Spleen (tissue), 11 donors: ENCODE measurements at regions not wholly inside any gene's neighbourhood (a gene's known extent, or its start where the extent isn't known, plus 50 kb on each side); places are given as distances from the start of the nearest gene placed in this dataset.
"Not testable (repeated sequence)": the region's sequence is repeated elsewhere in the genome, so short reads cannot be mapped to it uniquely, and the experiment has no call there.

Source experiments
- DNase-seq: peaks from one replicate; pipeline ENCODE4 v3.0.0-alpha.2; 2020
- H3K27ac ChIP-seq, 8 donors: fragments of 200-600 bp; sonication (generic) in 7 of 8; 1 replicate in 4 of 8; 2 replicates in 4 of 8; pipeline versions ENCODE4 v1.5.0 to v1.8.0; 2016 to 2021; ENCODE audit warnings: inconsistent platforms in 4 of 8, mild to moderate bottlenecking in 4 of 8, moderate library complexity in 1 of 8
- H3K27me3 ChIP-seq, 7 donors: fragments of 200-600 bp; sonication (generic) in 6 of 7; replicated peaks in 1 of 7; 1 replicate in 4 of 7; 2 replicates in 3 of 7; pipeline versions ENCODE4 v1.5.0 to v1.8.0; 2016 to 2021; ENCODE audit warnings: inconsistent platforms in 3 of 7, mild to moderate bottlenecking in 1 of 7
- H3K36me3 ChIP-seq, 6 donors: fragments of 200-600 bp; sonication (generic) in 5 of 6; 1 replicate in 4 of 6; 2 replicates in 2 of 6; pipeline versions ENCODE4 v1.5.0 to v1.8.0; 2016 to 2021; ENCODE audit warnings: inconsistent platforms in 2 of 6
- H3K4me1 ChIP-seq, 6 donors: fragments of 200-600 bp; sonication (generic) in 5 of 6; 1 replicate in 3 of 6; 2 replicates in 3 of 6; pipeline versions ENCODE4 v1.5.0 to v1.8.0; 2016 to 2021; ENCODE audit warnings: inconsistent platforms in 3 of 6
- H3K4me3 ChIP-seq, 8 donors: fragments of 200-600 bp; sonication (generic) in 7 of 8; 1 replicate in 4 of 8; 2 replicates in 4 of 8; pipeline versions ENCODE4 v1.5.0 to v1.8.0; 2016 to 2021; ENCODE audit warnings: inconsistent platforms in 4 of 8, mild to moderate bottlenecking in 4 of 8, moderate library complexity in 2 of 8
- H3K9me3 ChIP-seq, 8 donors: fragments of 200-600 bp; sonication (generic) in 7 of 8; 1 replicate in 4 of 8; 2 replicates in 4 of 8; pipeline versions ENCODE4 v1.5.0 to v1.8.0; 2016 to 2021; ENCODE audit warnings: inconsistent platforms in 4 of 8
- POLR2A ChIP-seq, 3 donors: fragments of 450-650 bp; IDR thresholded peaks; one replicate each; pipeline ENCODE4 v1.5.1; 2017; ENCODE audit warnings: antibody characterized with exemption in 3 of 3, mild to moderate bottlenecking in 1 of 3
- POLR2AphosphoS5 ChIP-seq, 3 donors: sonication (generic); formaldehyde crosslinking; IDR thresholded peaks; one replicate each; pipeline ENCODE4 v1.5.1; 2017; ENCODE audit warnings: antibody characterized with exemption in 3 of 3
- WGBS, 5 donors: extraction: QIAGEN DNeasy Blood & Tissue Kit in 3 of 5; methylation state at CpG; one replicate each; pipeline versions ENCODE4 v1.1.5 to v1.1.7; 2013 to 2018; 5-methylcytosine and 5-hydroxymethylcytosine counted together
- intact Hi-C: fragments of 100-400 bp; cut with DNase I; formaldehyde crosslinking; loops from one replicate; pipeline ENCODE4 v1.15.0; 2023; ENCODE audit warnings: low total_unique reads
- TF ChIP-seq, protein P1 (sequence below), 11 experiments: fragments of 200-600 bp in 7 of 11; fragments of 450-650 bp in 4 of 11; sonication (generic) in 4 of 11; IDR thresholded peaks in 8 of 11; conservative IDR thresholded peaks in 3 of 11; 1 replicate in 7 of 11; 2 replicates in 4 of 11; pipeline versions ENCODE4 v1.4.0 to v1.8.0; 2016 to 2021; ENCODE audit warnings: antibody characterized with exemption in 11 of 11, inconsistent platforms in 4 of 11, mild to moderate bottlenecking in 1 of 11
- donor health status: healthy with polysubstance abuse.
- donor health status: DM: no; HTN: no; CAD: no; lungs with moderate emphysema.
- donor health status: DM: no; HTN: no; CAD: no.
- donor health status: Bipolar disorder and iron deficiency.
- donor health status: healthy.
- donor health status: DM: no; HTN: no; CAD: no.
- donor health status: DM: yes; HTN: yes; CAD: no.

DNA sequence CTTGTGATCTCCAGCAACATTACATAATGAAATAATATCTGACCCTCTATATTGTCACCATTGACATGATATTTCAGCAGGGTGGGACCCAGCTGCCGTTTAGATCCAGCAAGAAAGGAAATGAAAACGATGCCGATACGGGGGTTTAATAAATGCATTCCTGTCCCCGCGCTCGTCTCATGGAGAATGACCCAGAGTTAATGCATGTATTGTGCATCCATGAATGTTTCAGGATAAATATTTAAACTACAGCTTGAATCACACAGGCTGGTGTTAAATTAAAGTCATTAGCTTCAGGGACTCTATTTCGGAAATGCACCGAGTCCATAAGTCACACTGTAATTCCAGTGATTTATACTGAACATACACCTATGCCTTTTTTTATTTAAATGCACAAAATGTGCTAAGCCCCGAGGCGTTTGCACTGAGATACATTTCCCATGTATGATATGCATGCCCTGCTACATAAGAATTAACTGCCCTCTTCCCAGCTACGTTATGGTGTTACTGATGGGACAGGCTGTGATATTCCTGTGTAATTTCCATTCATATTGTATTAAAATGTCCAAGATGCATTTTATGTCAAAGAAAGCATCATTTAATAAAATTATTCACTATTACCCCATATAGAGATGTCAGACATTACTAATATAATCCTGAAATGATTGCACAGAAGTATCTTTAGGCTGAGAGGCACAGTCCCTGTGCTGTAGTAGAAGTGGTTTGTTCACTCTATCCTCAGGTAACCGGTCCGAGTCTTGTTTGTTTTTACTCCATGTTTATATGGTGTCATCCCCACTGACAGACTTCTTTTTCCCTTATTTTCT, 109.3 kb upstream of the ZNF516 start:
- TF ChIP-seq POLR2AphosphoS5 (IDR thresholded peaks at IDR 0.05): no peak
- TF ChIP-seq POLR2A (IDR thresholded peaks at IDR 0.05): no peak
- TF ChIP-seq, protein P1, sequence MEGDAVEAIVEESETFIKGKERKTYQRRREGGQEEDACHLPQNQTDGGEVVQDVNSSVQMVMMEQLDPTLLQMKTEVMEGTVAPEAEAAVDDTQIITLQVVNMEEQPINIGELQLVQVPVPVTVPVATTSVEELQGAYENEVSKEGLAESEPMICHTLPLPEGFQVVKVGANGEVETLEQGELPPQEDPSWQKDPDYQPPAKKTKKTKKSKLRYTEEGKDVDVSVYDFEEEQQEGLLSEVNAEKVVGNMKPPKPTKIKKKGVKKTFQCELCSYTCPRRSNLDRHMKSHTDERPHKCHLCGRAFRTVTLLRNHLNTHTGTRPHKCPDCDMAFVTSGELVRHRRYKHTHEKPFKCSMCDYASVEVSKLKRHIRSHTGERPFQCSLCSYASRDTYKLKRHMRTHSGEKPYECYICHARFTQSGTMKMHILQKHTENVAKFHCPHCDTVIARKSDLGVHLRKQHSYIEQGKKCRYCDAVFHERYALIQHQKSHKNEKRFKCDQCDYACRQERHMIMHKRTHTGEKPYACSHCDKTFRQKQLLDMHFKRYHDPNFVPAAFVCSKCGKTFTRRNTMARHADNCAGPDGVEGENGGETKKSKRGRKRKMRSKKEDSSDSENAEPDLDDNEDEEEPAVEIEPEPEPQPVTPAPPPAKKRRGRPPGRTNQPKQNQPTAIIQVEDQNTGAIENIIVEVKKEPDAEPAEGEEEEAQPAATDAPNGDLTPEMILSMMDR (IDR thresholded peaks at IDR 0.05 in 8 of 11, conservative IDR thresholded peaks at IDR 0.05 in 3 of 11): no peak
- no peak for DNase-seq
- Histone ChIP-seq H3K4me1 (no peaks in the 10 kb centered on the region), H3K36me3 (no peaks in the 10 kb centered on the region), H3K9me3 (no peaks in the 10 kb centered on the region), H3K4me3 (no peak overlapping the region), H3K27ac (no peak overlapping the region), H3K27me3 (no peaks in the 10 kb centered on the region)
- intact Hi-C loops: no loop called here
- 86 to 89% (median 87%) methylated on average over 14 of the region's 14 CpGs for WGBS, 5 donors

DNA sequence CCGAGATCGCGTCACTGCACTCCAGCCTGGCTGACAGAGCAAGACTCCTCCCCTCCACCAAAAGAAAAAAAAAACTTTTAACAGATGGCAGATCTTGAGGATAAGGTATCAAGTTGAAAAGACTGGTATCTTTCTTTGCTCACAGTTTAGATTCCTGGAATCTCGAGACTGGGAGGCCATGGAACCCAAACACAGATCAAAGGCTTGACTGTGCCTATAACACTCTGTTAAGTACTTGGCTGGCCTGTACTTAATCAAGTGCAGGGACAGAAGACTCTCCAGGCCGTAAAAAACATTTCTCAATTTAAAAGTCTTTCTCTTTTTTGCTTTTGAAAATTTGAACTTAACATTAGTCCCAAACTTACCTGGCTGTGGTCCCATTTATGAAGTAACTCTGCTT, 107.1 kb upstream of the ZNF516 start:
- intact Hi-C loops: no loop called here
- DNase-seq: no peak
- Histone ChIP-seq H3K36me3 (no peaks in the 10 kb centered on the region), H3K27me3 (no peaks in the 10 kb centered on the region), H3K27ac (no peak overlapping the region), H3K4me3 (no peak overlapping the region), H3K4me1 (no peaks in the 10 kb centered on the region), H3K9me3 (no peaks in the 10 kb centered on the region)
- 82 to 91% (median 85%) methylated on average over 5 of the region's 5 CpGs for WGBS, 5 donors
- TF ChIP-seq, protein P1 (IDR thresholded peaks at IDR 0.05 in 8 of 11, conservative IDR thresholded peaks at IDR 0.05 in 3 of 11): no peak
- no peak for TF ChIP-seq POLR2AphosphoS5 (IDR thresholded peaks at IDR 0.05)
- no peak for TF ChIP-seq POLR2A (IDR thresholded peaks at IDR 0.05)

DNA sequence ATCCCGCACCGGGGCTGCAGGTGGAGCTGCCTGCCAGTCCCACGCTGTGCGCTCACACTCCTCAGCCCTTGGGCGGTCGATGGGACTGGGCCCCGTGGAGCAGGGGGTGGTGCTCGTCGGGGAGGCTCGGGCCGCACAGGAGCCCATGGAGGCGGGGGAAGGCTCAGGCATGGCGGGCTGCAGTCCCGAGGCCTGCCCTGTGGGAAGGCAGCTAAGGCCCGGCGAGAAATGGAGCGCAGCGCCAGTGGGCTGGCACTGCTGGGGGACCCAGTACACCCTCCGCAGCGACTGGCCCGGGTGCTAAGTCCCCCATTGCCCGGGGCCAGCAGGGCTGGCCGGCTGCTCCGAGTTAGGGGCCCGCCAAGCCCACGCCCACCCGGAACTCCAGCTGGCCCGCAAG, 105.0 kb upstream of the ZNF516 start:
- intact Hi-C loops, DNase-seq, H3K4me1 ChIP-seq, H3K4me3 ChIP-seq, H3K27me3 ChIP-seq, H3K27ac ChIP-seq, H3K36me3 ChIP-seq, H3K9me3 ChIP-seq: not testable (repeated sequence)
- 92 to 100% (median 94%) methylated on average over 9 to 28 of the region's 28 CpGs for WGBS, 5 donors

DNA sequence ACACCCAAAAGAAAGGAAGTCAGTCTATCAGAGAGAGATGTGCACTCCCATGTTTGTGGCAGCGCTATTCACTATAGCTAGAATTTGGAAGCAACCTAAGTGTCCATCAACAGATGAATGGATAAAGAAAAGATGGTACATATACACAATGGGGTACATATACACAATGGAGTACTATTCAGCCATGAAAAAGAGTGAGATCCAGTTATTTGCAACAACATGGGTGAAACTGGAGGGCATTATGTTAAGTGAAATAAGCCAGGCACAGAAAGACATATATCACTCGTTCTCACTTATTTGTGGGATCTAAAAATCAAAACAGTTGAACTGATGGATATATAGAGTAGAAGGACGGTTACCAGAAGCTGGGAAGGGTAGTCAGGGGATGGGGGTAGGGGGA, 99.9 kb upstream of the ZNF516 start:
- 84 to 96% (median 95%) methylated on average over 3 of the region's 3 CpGs for WGBS, 5 donors
- no peaks in the 10 kb centered on the region for H3K36me3 ChIP-seq
- intact Hi-C loops: no loop called here
- no peak overlapping the region for H3K4me3 ChIP-seq
- peaks cover 0 to 4% (median 0%) of the 10 kb centered on the region in 8 donors for H3K9me3 ChIP-seq
- DNase-seq: no peak
- TF ChIP-seq, protein P1 (IDR thresholded peaks at IDR 0.05 in 8 of 11, conservative IDR thresholded peaks at IDR 0.05 in 3 of 11): no peak
- TF ChIP-seq POLR2A (IDR thresholded peaks at IDR 0.05) (no peak), POLR2AphosphoS5 (IDR thresholded peaks at IDR 0.05) (no peak)
- peaks cover 0 to 33% (median 0%) of the 10 kb centered on the region in 7 donors for H3K27me3 ChIP-seq
- peaks cover 0 to 9% (median 0%) of the 10 kb centered on the region in 6 donors for H3K4me1 ChIP-seq
- no peak overlapping the region for H3K27ac ChIP-seq
